ENCODE measurements at regions not wholly inside any gene's neighbourhood (a gene's known extent, or its start where the extent isn't known, plus 50 kb on each side); places are given as distances from the start of the nearest gene placed in this dataset.

GRCh38 chr20:39893003-39893685 is 795.9 kb downstream of the MAFB start:
- no peak for ATAC-seq (ENCODE audit: poor library complexity)
- Mint-ChIP-seq H3K27ac (no peak overlapping the region), H3K9me3 (no peaks in the 10 kb centered on the region), H3K36me3 (ENCODE audit: low read depth) (no peaks in the 10 kb centered on the region), H3K4me1 (ENCODE audit: low read depth) (no peaks in the 10 kb centered on the region), H3K27me3 (no peaks in the 10 kb centered on the region), H3K4me3 (no peak overlapping the region)
- POLR2A ChIA-PET: no interaction called here
- intact Hi-C loops (cut with DNase I, micrococcal nuclease): no loop called here
- Histone ChIP-seq H3K9me3 (ENCODE audit: control insufficient read depth in 1 of 2, insufficient read depth in 1 of 2, low read length in 2 of 2) (no peaks in the 10 kb centered on the region), H3K27me3 (ENCODE audit: control insufficient read depth in 1 of 2, insufficient read depth in 2 of 2, low read length in 2 of 2) (no peaks in the 10 kb centered on the region), H3K4me1 (ENCODE audit: insufficient read depth, low read length) (no peaks in the 10 kb centered on the region), H3K27ac (ENCODE audit: low read depth in 1 of 2, low read length in 2 of 2) (no peak overlapping the region), H3K36me3 (ENCODE audit: insufficient read depth, low read length) (no peaks in the 10 kb centered on the region), H3K4me3 (ENCODE audit: low read length) (no peak overlapping the region)
- no peak for DNase-seq
- CTCF ChIA-PET: no interaction called here
- no peak for TF ChIP-seq CTCF (IDR thresholded peaks at IDR 0.05)

- no peak overlapping the region for H3K4me3 ChIP-seq (ENCODE audit: low read length)
- ChIA-PET CTCF (no interaction called here), POLR2A (no interaction called here)
- no peak overlapping the region for H3K27ac ChIP-seq (ENCODE audit: low read depth in 1 of 2, low read length in 2 of 2)
- Mint-ChIP-seq H3K27me3 (no peaks in the 10 kb centered on the region), H3K27ac (no peak overlapping the region), H3K4me1 (ENCODE audit: low read depth) (no peaks in the 10 kb centered on the region), H3K36me3 (ENCODE audit: low read depth) (no peaks in the 10 kb centered on the region), H3K9me3 (no peaks in the 10 kb centered on the region), H3K4me3 (no peak overlapping the region)
- no peak for ATAC-seq (ENCODE audit: poor library complexity)
- no peaks in the 10 kb centered on the region for H3K36me3 ChIP-seq (ENCODE audit: insufficient read depth, low read length)
- H3K27me3 ChIP-seq (ENCODE audit: control insufficient read depth in 1 of 2, insufficient read depth in 2 of 2, low read length in 2 of 2): no peaks in the 10 kb centered on the region
- TF ChIP-seq CTCF (IDR thresholded peaks at IDR 0.05): no peak
- no peak for DNase-seq
- intact Hi-C loops (cut with DNase I, micrococcal nuclease): no loop called here
- H3K4me1 ChIP-seq (ENCODE audit: insufficient read depth, low read length): no peaks in the 10 kb centered on the region
- no peaks in the 10 kb centered on the region for H3K9me3 ChIP-seq (ENCODE audit: control insufficient read depth in 1 of 2, insufficient read depth in 1 of 2, low read length in 2 of 2)
Measured at GRCh38 chr20:39890697-39891096, 798.3 kb downstream of the MAFB start.

- Mint-ChIP-seq H3K9me3 (no peaks in the 10 kb centered on the region), H3K27me3 (no peaks in the 10 kb centered on the region), H3K36me3 (ENCODE audit: low read depth) (no peaks in the 10 kb centered on the region), H3K27ac (no peak overlapping the region), H3K4me1 (ENCODE audit: low read depth) (no peaks in the 10 kb centered on the region), H3K4me3 (no peak overlapping the region)
- ChIA-PET POLR2A (no interaction called here), CTCF (no interaction called here)
- no peak for ATAC-seq (ENCODE audit: poor library complexity)
- H3K27ac ChIP-seq (ENCODE audit: low read depth in 1 of 2, low read length in 2 of 2): no peak overlapping the region
- intact Hi-C loops (cut with DNase I, micrococcal nuclease): loop anchor here in 1 of 2 experiments (10.0 kb wide), 1 partner anchor 1076 kb away; no protein-coding TSS in a partner anchor
- H3K27me3 ChIP-seq (ENCODE audit: control insufficient read depth in 1 of 2, insufficient read depth in 2 of 2, low read length in 2 of 2): no peaks in the 10 kb centered on the region
- no peaks in the 10 kb centered on the region for H3K9me3 ChIP-seq (ENCODE audit: control insufficient read depth in 1 of 2, insufficient read depth in 1 of 2, low read length in 2 of 2)
- no peak for TF ChIP-seq CTCF (IDR thresholded peaks at IDR 0.05)
- no peaks in the 10 kb centered on the region for H3K36me3 ChIP-seq (ENCODE audit: insufficient read depth, low read length)
- no peaks in the 10 kb centered on the region for H3K4me1 ChIP-seq (ENCODE audit: insufficient read depth, low read length)
- DNase-seq: no peak
- H3K4me3 ChIP-seq (ENCODE audit: low read length): no peak overlapping the region
Measured at GRCh38 chr20:39888310-39888709, 800.7 kb downstream of the MAFB start.
